HepG2 (cell line): ENCODE measurements at regions not wholly inside any gene's neighbourhood (a gene's known extent, or its start where the extent isn't known, plus 50 kb on each side); places are given as distances from the start of the nearest gene placed in this dataset.

Experiments
- ATAC-seq: fragments of 200-7000 bp; cut with Tn5 transposase; 3 replicates; pipeline ENCODE4 v1.9.1; 2020; ENCODE audit warnings: mild to moderate bottlenecking, moderate library complexity
- BruUV-seq: library from RNA; stranded (reverse); fragments of 400-500 nt; replicated peaks from 2 replicates; lab custom pipeline; 2021; lab: Mats Ljungman, UMichigan
- CTCF ChIA-PET: fragments of 300-600 bp; formaldehyde crosslinking; extraction: SDS; loops from one replicate; lab custom pipeline; 2021; ENCODE audit warnings: low total read pairs, inconsistent platforms, low intra/inter-chr PET ratio; lab: Yijun Ruan, JAX
- POLR2A ChIA-PET: fragments of 350-600 bp; sonication (Branson Sonifier 250); formaldehyde crosslinking; loops from one replicate; lab custom pipeline; 2020; ENCODE audit warnings: antibody characterized with exemption, inconsistent platforms; lab: Yijun Ruan, JAX
- DNase-seq: peaks from one replicate; pipeline ENCODE4 v3.0.0-alpha.2; 2015; ENCODE audit warnings: low spot score
- FAIRE-seq: peaks from 3 replicates; lab custom pipeline; 2011; peaks lifted over from hg19 to GRCh38; lab: Jason Lieb, UNC
- H2AFZ ChIP-seq: one replicate; pipeline ENCODE4 v1.6.1; 2011; ENCODE audit warnings: low read length, inconsistent platforms
- H3K27ac ChIP-seq: fragments of 300-600 bp; 3 replicates; pipeline ENCODE4 v1.8.0; 2011; ENCODE audit warnings: mixed run types, mild to moderate bottlenecking, mixed read lengths, low read length, inconsistent platforms; ENCODE audit not compliant: insufficient read depth; ENCODE audit errors: extremely low read length
- H3K27me3 ChIP-seq, 2 experiments: fragments of 200-600 bp in 1 of 2; 2 replicates in 1 of 2; 3 replicates in 1 of 2; pipeline versions ENCODE4 v1.6.0 to v1.8.0; 2011; ENCODE audit warnings: low read length in 2 of 2, mild to moderate bottlenecking in 2 of 2, moderate library complexity in 2 of 2, inconsistent platforms in 1 of 2; ENCODE audit not compliant: insufficient read depth in 2 of 2, control insufficient read depth in 1 of 2
- H3K36me3 ChIP-seq, 2 experiments: fragments of 200-600 bp in 1 of 2; replicated peaks in 1 of 2; 2 replicates in 1 of 2; 3 replicates in 1 of 2; pipeline versions ENCODE4 v1.5.1 to v1.8.0; 2011; ENCODE audit warnings: low read length in 2 of 2, inconsistent platforms in 1 of 2; ENCODE audit not compliant: insufficient read depth in 2 of 2, control insufficient read depth in 1 of 2
- H3K4me1 ChIP-seq: 2 replicates; pipeline ENCODE4 v1.5.1; 2012; ENCODE audit warnings: low read length, inconsistent platforms; ENCODE audit not compliant: insufficient read depth
- H3K4me2 ChIP-seq: 2 replicates; pipeline ENCODE4 v1.6.0; 2011; ENCODE audit warnings: low read depth, low read length, inconsistent platforms
- H3K4me3 ChIP-seq, 3 experiments: fragments of 200-600 bp in 1 of 3; sonication (generic), shearing (Covaris generic) in 1 of 3; replicated peaks in 1 of 3; 2 replicates each; pipeline ENCODE4 v1.5.1; 2011 to 2016; ENCODE audit warnings: low read length in 3 of 3, inconsistent platforms in 2 of 3, low read depth in 2 of 3, mild to moderate bottlenecking in 2 of 3, control low read depth in 1 of 3, mixed read lengths in 1 of 3; ENCODE audit not compliant: insufficient read depth in 1 of 3
- H3K79me2 ChIP-seq: one replicate; pipeline ENCODE4 v1.6.1; 2011; ENCODE audit warnings: low read length, inconsistent platforms; ENCODE audit not compliant: insufficient read depth
- H3K9ac ChIP-seq: 2 replicates; pipeline ENCODE4 v1.6.0; 2011; ENCODE audit warnings: mild to moderate bottlenecking, low read depth, low read length, inconsistent platforms; ENCODE audit not compliant: insufficient read depth
- H3K9me3 ChIP-seq: 2 replicates; pipeline ENCODE4 v1.5.1; 2012; ENCODE audit warnings: mild to moderate bottlenecking, low read length
- H4K20me1 ChIP-seq: 2 replicates; pipeline ENCODE4 v1.6.0; 2011; ENCODE audit warnings: inconsistent platforms, mild to moderate bottlenecking, low read length, moderate library complexity; ENCODE audit not compliant: insufficient read depth
- FOXC1 ChIP-seq: sonication (generic); formaldehyde crosslinking; IDR thresholded peaks from 2 replicates; pipeline ENCODE4 v1.8.0; 2022; ENCODE audit warnings: mild to moderate bottlenecking, missing genetic modification reagents, borderline replicate concordance
- MTF2 ChIP-seq: sonication (generic); formaldehyde crosslinking; IDR thresholded peaks from 2 replicates; pipeline ENCODE4 v1.5.0; 2020; ENCODE audit warnings: missing genetic modification reagents, borderline replicate concordance
- WGBS: methylation state at CpG from one replicate; pipeline ENCODE4 v1.1.6; 2017; ENCODE audit warnings: low lambda C conversion rate; 5-methylcytosine and 5-hydroxymethylcytosine counted together
- in situ Hi-C: cut with HindIII; loops from 2 replicates; pipeline ENCODE4 v1.10.0; 2017; ENCODE audit warnings: low pct_unique_long_range_greater_than_20kb; ENCODE audit not compliant: extremely low pct_ligation_motif_present
- intact Hi-C: fragments of 100-400 bp; cut with micrococcal nuclease; formaldehyde crosslinking; loops from one replicate; pipeline ENCODE4 v1.10.0; 2022; ENCODE audit not compliant: unreplicated experiment
- TF ChIP-seq, protein P1 (sequence below): sonication (generic); formaldehyde crosslinking; IDR thresholded peaks from 2 replicates; pipeline ENCODE4 v1.8.0; 2022; ENCODE audit warnings: mild to moderate bottlenecking, missing genetic modification reagents, borderline replicate concordance
- TF ChIP-seq, protein P2 (sequence below): sonication (generic); formaldehyde crosslinking; IDR thresholded peaks from 2 replicates; pipeline ENCODE4 v1.4.0; 2020; ENCODE audit warnings: missing genetic modification reagents, borderline replicate concordance

DNA sequence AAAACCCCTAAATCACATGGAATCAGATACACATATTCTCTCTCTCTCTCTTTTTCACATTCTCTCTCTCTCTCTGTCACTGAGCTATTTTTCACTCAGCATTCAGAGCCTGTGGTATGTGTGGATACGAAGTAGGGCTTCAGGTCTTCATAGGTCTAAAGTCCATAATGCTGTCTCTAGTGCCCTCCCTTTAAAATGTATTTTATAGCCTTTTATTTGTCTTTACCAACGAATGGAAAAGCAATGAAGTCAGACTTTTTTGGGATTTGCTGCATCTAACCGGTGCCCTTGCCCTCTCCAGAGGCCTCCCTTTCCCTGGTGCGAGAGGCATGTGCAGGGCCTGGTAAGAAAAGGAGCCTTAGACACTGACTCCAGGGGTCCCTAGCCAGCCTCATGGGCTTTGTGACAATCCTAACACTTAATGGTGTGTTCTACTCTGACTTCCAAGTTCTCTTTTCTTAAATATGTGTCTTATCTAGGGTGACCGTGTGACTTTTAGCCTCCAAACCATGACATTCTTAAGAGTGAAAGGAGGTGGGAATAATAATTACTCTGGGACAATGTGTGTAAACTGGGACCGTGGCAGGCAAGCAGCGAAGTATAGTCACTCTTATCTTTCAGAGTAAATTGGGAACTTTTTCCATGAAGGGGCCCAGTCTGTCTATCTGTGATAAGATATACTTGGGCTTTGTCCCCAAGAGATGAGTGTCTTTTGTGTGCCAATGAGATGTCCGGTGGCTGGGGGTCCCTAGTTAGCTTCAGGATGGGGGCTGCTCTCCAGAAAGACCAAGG, 101.1 kb downstream of the B3GNT2 start:
- peaks cover 24% of the 10 kb centered on the region for H3K4me1 ChIP-seq
- CTCF ChIA-PET, result interaction anchor here (1.7 kb wide), 1 partner anchor 379 kb away, joined by 4 read pairs; no protein-coding TSS in a partner anchor
- H3K4me3 ChIP-seq, result no peak overlapping the region
- no peaks in the 10 kb centered on the region for H3K36me3 ChIP-seq
- H4K20me1 ChIP-seq, result no peaks in the 10 kb centered on the region
- intact Hi-C loops, result loop anchor here (1.0 kb wide), 1 partner anchor 304 kb away; no protein-coding TSS in a partner anchor
- DNase-seq, result no peak
- no peaks in the 10 kb centered on the region; a peak in 1 of 5 replicates for H3K27me3 ChIP-seq
- no peak overlapping the region for H3K27ac ChIP-seq
- WGBS, result 34% methylated on average over 8 of the region's 8 CpGs
- POLR2A ChIA-PET, result no interaction called here
- H3K9ac ChIP-seq, result no peak overlapping the region
- no peak for FAIRE-seq
- no peak overlapping the region for H3K4me2 ChIP-seq
- in situ Hi-C loops, result no loop called here
- BruUV-seq, result no TSS peak
- no peak for ATAC-seq
- H3K9me3 ChIP-seq, result no peaks in the 10 kb centered on the region
- H2AFZ ChIP-seq, result no peak overlapping the region
- H3K79me2 ChIP-seq, result no peaks in the 10 kb centered on the region
- TF ChIP-seq, protein P1, sequence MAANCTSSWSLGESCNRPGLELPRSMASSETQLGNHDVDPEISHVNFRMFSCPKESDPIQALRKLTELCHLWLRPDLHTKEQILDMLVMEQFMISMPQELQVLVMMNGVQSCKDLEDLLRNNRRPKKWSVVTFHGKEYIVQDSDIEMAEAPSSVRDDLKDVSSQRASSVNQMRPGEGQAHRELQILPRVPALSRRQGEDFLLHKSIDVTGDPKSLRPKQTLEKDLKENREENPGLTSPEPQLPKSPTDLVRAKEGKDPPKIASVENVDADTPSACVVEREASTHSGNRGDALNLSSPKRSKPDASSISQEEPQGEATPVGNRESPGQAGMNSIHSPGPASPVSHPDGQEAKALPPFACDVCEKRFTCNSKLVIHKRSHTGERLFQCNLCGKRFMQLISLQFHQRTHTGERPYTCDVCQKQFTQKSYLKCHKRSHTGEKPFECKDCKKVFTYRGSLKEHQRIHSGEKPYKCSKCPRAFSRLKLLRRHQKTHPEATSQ, result 0 out of 2 replicates have a peak, but pooled peaks have one; percentile 7
- TF ChIP-seq, protein P2, sequence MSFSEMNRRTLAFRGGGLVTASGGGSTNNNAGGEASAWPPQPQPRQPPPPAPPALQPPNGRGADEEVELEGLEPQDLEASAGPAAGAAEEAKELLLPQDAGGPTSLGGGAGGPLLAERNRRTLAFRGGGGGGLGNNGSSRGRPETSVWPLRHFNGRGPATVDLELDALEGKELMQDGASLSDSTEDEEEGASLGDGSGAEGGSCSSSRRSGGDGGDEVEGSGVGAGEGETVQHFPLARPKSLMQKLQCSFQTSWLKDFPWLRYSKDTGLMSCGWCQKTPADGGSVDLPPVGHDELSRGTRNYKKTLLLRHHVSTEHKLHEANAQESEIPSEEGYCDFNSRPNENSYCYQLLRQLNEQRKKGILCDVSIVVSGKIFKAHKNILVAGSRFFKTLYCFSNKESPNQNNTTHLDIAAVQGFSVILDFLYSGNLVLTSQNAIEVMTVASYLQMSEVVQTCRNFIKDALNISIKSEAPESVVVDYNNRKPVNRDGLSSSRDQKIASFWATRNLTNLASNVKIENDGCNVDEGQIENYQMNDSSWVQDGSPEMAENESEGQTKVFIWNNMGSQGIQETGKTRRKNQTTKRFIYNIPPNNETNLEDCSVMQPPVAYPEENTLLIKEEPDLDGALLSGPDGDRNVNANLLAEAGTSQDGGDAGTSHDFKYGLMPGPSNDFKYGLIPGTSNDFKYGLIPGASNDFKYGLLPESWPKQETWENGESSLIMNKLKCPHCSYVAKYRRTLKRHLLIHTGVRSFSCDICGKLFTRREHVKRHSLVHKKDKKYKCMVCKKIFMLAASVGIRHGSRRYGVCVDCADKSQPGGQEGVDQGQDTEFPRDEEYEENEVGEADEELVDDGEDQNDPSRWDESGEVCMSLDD, result no peak
- TF ChIP-seq MTF2 (CRISPR knock-in tag) (no peak), FOXC1 (CRISPR knock-in tag) (0 out of 2 replicates have a peak, but pooled peaks have one; percentile 28)
